ENCODE measurements at regions not wholly inside any gene's neighbourhood (a gene's known extent, or its start where the extent isn't known, plus 50 kb on each side); places are given as distances from the start of the nearest gene placed in this dataset.

DNA sequence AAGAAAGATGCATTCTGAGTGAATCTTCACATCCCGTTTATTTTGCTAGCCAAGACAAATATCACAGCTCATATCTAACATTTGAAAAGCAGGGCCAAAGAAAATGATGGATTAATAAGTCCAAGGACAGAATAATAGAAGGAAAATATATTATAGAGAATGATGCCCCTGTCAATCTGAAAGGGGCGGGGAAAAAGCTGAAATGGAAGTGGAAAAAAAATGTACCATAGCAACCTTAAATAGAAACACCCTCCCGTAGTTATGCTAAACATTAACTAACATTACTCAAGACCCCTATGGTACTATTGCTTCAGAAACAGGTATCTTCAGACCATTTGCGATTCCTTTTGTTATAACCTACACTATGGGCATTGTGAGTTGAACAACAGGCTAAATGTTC, 67.7 kb upstream of the SMARCA2 start:
- TF ChIP-seq, protein P1, sequence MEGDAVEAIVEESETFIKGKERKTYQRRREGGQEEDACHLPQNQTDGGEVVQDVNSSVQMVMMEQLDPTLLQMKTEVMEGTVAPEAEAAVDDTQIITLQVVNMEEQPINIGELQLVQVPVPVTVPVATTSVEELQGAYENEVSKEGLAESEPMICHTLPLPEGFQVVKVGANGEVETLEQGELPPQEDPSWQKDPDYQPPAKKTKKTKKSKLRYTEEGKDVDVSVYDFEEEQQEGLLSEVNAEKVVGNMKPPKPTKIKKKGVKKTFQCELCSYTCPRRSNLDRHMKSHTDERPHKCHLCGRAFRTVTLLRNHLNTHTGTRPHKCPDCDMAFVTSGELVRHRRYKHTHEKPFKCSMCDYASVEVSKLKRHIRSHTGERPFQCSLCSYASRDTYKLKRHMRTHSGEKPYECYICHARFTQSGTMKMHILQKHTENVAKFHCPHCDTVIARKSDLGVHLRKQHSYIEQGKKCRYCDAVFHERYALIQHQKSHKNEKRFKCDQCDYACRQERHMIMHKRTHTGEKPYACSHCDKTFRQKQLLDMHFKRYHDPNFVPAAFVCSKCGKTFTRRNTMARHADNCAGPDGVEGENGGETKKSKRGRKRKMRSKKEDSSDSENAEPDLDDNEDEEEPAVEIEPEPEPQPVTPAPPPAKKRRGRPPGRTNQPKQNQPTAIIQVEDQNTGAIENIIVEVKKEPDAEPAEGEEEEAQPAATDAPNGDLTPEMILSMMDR (optimal IDR thresholded peaks at IDR 0.05 in 1 of 3, IDR thresholded peaks at IDR 0.05 in 1 of 3, conservative IDR thresholded peaks at IDR 0.05 in 1 of 3; ENCODE audit: extremely low read depth in 1 of 3, insufficient read depth in 2 of 3, low read length in 3 of 3): no peak
- no peak for TF ChIP-seq EZH2 (IDR thresholded peaks at IDR 0.05; ENCODE audit: low read length)
